ENCODE measurements at regions not wholly inside any gene's neighbourhood (a gene's known extent, or its start where the extent isn't known, plus 50 kb on each side); places are given as distances from the start of the nearest gene placed in this dataset.
A peak's percentile ranks its signal among the peaks of the same experiment; 100 is the strongest.

DNA sequence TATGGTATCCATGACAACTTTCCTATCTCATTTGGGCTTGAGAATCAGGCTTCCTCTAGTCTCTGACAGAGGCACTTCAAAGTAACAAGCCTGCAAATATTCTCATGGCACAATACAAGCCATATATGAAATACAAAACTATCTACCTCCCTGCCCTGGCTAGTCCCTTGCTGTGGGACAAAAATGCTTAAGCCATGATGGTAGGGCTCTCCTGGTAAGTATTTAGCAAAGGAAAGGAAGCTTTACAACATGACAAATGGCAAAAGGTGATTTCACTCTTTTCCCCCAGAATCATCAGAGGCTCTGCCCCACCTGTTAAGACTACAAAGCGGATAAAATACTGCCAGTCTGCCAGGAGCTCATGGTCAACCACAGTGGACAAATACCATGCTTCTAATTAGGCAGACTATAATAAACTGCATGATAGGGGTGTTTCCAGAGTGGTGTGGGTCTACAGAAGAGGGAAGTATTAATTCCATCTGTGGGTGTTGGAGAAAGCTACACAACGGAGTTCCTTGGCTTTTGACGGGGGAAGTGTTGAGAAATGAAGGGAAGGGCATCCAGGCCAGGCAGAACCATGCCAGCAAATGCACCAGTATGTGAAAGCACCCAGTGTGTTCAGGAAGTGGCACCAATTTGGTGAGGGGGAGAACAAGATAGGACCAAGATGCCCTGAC, 92.9 kb downstream of the SPTSSA start:
- Histone ChIP-seq H4K20me1 (no peaks in the 10 kb centered on the region), H3K27me3 (no peaks in the 10 kb centered on the region), H3K9ac (no peak overlapping the region), H3K4me1 (peaks cover 0 to 35% (median 0%) of the 10 kb centered on the region in 10 experiments; a peak in 4 of 20 replicates), H3K27ac (no peak overlapping the region), H3K4me3 (no peak overlapping the region), H3K9me3 (replicated peaks in 1 of 11) (no peaks in the 10 kb centered on the region), H3K4me2 (peak overlapping the region in 3 of 11 experiments; percentile 11 to 50 (median 45); a peak in 4 of 22 replicates), H3K36me3 (no peaks in the 10 kb centered on the region)
- no peak for TF ChIP-seq Cebpa-rat (IDR thresholded peaks at IDR 0.05)

DNA sequence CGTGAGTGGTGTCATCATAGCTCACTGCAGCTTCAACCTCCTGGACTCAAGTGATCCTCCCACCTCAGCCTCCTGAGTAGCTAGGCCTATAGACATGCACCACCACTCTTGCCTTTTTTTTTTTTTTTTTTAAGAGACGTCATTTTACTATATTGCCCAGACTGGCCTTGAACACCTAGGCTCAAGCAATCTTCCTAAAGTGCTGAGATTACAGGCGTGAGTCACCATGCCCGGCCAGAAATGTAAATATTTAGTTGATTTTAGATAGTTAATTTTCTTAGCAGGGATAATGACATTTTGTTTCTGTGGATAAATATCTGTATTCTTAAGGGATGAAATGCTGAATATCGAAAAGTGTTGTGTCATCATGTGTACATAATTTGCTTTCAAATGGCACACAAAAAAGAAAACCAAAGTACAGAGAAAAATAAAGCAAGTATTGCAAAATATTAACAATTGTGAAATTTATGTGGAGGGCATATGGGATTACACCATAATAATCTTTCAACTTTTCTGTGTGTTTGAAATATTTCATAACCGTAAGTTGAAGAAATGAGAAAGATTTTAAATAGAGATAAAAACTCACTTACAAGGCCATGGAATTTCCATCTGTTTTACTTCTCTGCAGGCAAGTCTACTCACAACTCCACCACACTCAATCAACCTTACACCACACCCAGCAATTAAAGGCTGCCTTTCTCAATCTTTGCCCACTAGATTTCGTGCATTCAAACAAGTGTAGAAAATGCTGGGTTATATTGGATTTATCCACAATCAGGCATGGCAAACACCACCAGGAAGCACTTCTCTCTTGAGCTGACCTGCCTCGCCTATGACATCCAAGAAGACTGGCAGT, 93.7 kb downstream of the SPTSSA start:
- H3K4me2 ChIP-seq: peak overlapping the region in 1 of 11 experiments; percentile 50; a peak in 2 of 22 replicates
- TF ChIP-seq Cebpa-rat (IDR thresholded peaks at IDR 0.05): no peak
- no peak overlapping the region for H3K27ac ChIP-seq
- no peak overlapping the region for H3K4me3 ChIP-seq
- no peaks in the 10 kb centered on the region for H4K20me1 ChIP-seq
- no peaks in the 10 kb centered on the region for H3K27me3 ChIP-seq
- H3K9ac ChIP-seq: no peak overlapping the region
- peaks cover 0 to 37% (median 0%) of the 10 kb centered on the region in 10 experiments; a peak in 4 of 20 replicates for H3K4me1 ChIP-seq
- no peaks in the 10 kb centered on the region for H3K9me3 ChIP-seq (replicated peaks in 1 of 11)
- H3K36me3 ChIP-seq: no peaks in the 10 kb centered on the region

DNA sequence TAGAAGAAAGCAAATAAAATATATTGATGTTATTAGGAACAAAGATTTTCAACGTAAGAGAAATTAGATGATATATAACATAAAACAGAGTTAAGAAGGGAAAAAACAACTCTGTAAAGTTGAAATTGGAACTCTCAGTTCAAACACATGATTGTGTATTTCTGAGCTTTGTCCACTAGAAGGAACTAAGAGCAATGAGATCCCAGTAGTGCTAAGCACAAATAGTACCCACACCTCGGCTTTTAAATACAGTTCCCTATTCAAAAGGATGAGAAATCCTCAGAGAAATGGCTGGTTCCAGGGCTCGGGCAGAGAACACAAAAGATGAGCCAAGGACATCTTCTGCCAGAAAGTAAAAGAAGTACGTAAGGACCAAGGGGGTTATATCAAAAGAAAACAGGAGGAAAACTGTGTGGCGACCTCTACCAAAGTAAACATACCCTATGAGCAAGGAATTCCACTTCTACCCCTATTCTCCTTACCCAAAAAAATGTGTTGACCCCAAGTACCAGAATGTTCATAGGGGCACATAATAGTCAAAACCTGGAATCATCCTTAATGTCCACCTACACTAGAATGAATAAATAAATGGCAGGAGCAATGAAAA, 96.6 kb downstream of the SPTSSA start:
- H3K9ac ChIP-seq: no peak overlapping the region
- H3K36me3 ChIP-seq: no peaks in the 10 kb centered on the region
- H4K20me1 ChIP-seq: no peaks in the 10 kb centered on the region
- no peak overlapping the region for H3K4me3 ChIP-seq
- H3K4me1 ChIP-seq: peaks cover 0 to 27% (median 0%) of the 10 kb centered on the region in 10 experiments; a peak in 4 of 20 replicates
- no peak overlapping the region for H3K27ac ChIP-seq
- no peaks in the 10 kb centered on the region for H3K27me3 ChIP-seq
- no peaks in the 10 kb centered on the region for H3K9me3 ChIP-seq (replicated peaks in 1 of 11)
- no peak overlapping the region for H3K4me2 ChIP-seq
- TF ChIP-seq Cebpa-rat (IDR thresholded peaks at IDR 0.05): no peak

DNA sequence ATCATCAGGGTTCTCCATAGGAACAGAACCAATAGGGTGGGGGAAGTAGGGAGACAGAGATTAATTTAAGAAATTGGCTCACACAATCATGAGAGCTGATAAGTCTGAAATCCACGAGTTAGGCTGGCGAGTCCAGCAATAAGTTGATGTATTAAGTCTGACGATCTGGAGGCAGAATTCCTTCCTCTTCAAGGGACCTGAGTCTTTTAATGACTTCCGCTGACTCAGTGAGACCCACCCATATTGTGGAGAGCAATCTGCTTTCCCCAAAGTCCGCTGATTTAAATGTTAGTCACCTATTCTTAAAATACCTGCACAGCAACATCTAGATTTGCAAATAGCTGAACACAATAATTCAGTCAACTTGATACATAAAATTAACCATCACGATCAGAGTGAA, 97.8 kb downstream of the SPTSSA start:
- Histone ChIP-seq H3K4me3 (no peak overlapping the region), H3K9ac (no peak overlapping the region), H3K4me2 (no peak overlapping the region; a peak in 1 of 22 replicates), H3K9me3 (replicated peaks in 1 of 11) (no peaks in the 10 kb centered on the region), H4K20me1 (no peaks in the 10 kb centered on the region), H3K4me1 (peaks cover 0 to 17% (median 0%) of the 10 kb centered on the region in 10 experiments; a peak in 4 of 20 replicates), H3K27me3 (no peaks in the 10 kb centered on the region), H3K36me3 (no peaks in the 10 kb centered on the region), H3K27ac (no peak overlapping the region; a peak in 1 of 22 replicates)
- no peak for TF ChIP-seq Cebpa-rat (IDR thresholded peaks at IDR 0.05)

DNA sequence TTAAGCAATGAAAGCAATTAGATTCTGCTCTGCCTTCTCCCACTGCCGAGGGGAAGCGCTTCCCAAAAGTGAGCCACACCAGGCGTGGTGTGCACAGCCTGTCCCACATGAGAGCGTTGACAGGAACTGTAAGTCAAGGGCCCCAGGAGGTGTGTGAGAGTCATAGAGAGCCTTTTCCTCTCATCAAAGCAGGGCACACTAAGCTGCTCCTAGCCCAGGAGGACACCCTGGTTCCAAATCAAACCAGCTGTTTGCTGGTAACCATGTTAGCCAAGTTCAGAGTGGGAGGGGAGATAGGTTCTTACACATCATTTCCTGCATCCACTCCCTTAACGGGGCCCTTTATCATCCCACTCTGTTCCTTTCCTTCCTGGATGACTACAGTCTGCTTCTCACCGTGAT, 98.3 kb downstream of the SPTSSA start:
- no peak overlapping the region; a peak in 1 of 22 replicates for H3K4me2 ChIP-seq
- no peaks in the 10 kb centered on the region for H3K27me3 ChIP-seq
- H3K36me3 ChIP-seq: no peaks in the 10 kb centered on the region
- no peaks in the 10 kb centered on the region for H4K20me1 ChIP-seq
- H3K9me3 ChIP-seq (replicated peaks in 1 of 11): no peaks in the 10 kb centered on the region
- H3K4me3 ChIP-seq: no peak overlapping the region
- TF ChIP-seq Cebpa-rat (IDR thresholded peaks at IDR 0.05): no peak
- no peak overlapping the region for H3K9ac ChIP-seq
- H3K27ac ChIP-seq: no peak overlapping the region; a peak in 1 of 22 replicates
- H3K4me1 ChIP-seq: peaks cover 0 to 12% (median 0%) of the 10 kb centered on the region in 10 experiments; a peak in 3 of 20 replicates

DNA sequence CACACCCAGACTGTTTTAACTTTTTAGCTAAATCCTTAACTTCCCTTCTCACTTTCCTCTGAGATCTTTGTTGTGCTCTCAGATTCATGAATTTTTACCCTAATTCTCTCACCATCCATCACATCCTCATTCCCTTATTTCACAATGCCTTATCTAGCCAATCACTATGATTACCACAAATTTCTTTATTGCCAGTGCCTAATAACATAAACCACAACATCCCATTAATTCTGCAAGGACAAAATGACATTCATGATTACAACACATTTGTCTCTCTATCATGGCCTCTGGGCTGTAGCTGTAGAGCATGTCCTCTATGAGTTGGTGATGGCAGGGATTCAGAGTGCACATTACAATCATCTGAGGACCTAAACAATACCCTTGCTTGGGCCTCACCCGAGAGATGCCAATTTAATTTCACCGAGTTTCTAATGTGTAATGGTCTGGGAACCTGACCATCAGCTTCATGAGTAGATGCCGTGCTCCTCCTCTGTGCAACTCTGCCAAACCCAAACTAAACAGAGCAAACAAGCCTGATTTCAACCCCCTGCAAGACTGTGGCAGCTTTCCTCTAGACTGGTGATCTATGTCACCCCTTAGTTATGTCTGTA, 99.3 kb downstream of the SPTSSA start:
- no peak for TF ChIP-seq Cebpa-rat (IDR thresholded peaks at IDR 0.05)
- H3K4me2 ChIP-seq: no peak overlapping the region
- H3K27ac ChIP-seq: no peak overlapping the region
- H4K20me1 ChIP-seq: no peaks in the 10 kb centered on the region
- no peaks in the 10 kb centered on the region for H3K36me3 ChIP-seq
- no peaks in the 10 kb centered on the region for H3K27me3 ChIP-seq
- peaks cover 0 to 1% (median 0%) of the 10 kb centered on the region in 11 experiments; a peak in 1 of 22 replicates for H3K9me3 ChIP-seq (replicated peaks in 1 of 11)
- peaks cover 0 to 10% (median 0%) of the 10 kb centered on the region in 10 experiments; a peak in 2 of 20 replicates for H3K4me1 ChIP-seq
- H3K9ac ChIP-seq: no peak overlapping the region
- H3K4me3 ChIP-seq: no peak overlapping the region

DNA sequence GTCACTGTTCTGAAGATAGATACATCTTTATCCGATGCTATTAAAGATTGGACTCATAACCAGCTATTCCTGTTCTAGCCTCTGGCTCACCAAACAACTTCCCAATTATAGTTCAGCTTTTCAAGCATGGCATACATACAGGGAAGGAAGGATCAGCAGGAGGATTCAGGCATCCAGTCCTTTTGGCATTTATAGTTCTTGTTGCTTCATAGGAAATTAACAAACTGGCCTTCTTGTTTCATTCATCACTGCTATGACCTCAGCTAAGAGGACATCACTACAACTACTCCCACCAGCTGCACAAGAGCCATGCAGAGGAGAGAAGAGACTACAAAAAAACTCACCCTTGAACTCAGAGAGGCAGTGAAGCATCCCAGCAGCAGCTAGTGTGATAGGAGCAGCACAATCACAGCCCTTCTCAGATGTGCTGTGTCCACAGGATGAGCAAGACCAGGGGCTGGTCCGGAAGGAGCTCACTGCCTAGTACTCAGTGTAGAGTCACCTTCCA, 100.5 kb downstream of the SPTSSA start:
- Histone ChIP-seq H3K9ac (no peak overlapping the region), H3K27ac (no peak overlapping the region), H3K4me1 (peaks cover 0 to 11% (median 3%) of the 10 kb centered on the region in 10 experiments; a peak in 11 of 20 replicates), H4K20me1 (no peaks in the 10 kb centered on the region), H3K36me3 (no peaks in the 10 kb centered on the region), H3K4me3 (no peak overlapping the region), H3K4me2 (no peak overlapping the region), H3K9me3 (replicated peaks in 1 of 11) (peaks cover 0 to 5% (median 0%) of the 10 kb centered on the region in 11 experiments; a peak in 1 of 22 replicates), H3K27me3 (no peaks in the 10 kb centered on the region)
- TF ChIP-seq Cebpa-rat (IDR thresholded peaks at IDR 0.05): no peak

DNA sequence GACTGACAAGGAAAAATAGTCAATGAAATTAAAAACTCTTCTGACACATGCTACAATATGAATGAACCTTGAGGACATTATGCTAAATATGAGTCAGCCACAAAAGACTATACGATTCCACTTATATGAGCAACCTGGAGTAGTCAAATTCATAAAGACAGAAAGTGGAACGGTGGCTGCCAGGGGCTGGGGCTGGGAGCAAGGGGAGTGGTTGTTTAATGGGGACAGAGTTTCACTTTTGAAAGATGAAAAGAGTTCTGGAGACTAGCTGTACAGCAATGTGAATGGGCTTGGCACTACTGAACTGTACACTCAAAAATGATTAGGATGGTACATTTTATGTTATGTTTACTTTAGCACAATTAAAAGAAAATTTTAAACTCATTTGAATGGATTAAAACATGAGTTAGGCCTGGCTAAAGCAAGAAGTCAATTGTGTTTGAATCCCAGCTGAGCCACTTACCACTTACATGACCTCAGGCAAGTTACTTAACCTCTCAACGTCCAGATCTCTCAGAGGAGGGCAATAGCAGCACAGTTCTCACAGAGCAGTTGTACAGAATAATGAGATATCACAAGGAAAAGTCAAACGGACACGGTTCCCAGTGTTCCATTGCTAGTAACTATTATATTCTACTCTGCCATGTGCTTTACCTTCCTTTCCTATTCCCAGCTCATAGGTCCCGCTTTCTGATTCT, 102.5 kb downstream of the SPTSSA start:
- Histone ChIP-seq H3K4me2 (no peak overlapping the region), H3K27me3 (no peaks in the 10 kb centered on the region), H3K27ac (no peak overlapping the region), H3K4me3 (no peak overlapping the region), H3K4me1 (peaks cover 0 to 20% (median 13%) of the 10 kb centered on the region in 10 experiments; a peak in 13 of 20 replicates), H3K9ac (no peak overlapping the region), H3K9me3 (replicated peaks in 1 of 11) (peaks cover 0 to 5% (median 0%) of the 10 kb centered on the region in 11 experiments; a peak in 1 of 22 replicates), H4K20me1 (no peaks in the 10 kb centered on the region), H3K36me3 (no peaks in the 10 kb centered on the region)
- TF ChIP-seq Cebpa-rat (IDR thresholded peaks at IDR 0.05): no peak

All from BLaER1 treated with 17β-estradiol and CSF1 and Interleukin-3, amounts not matched to agents 10 nM and 100 nM (cell line).